ENCODE measurements at regions not wholly inside any gene's neighbourhood (a gene's known extent, or its start where the extent isn't known, plus 50 kb on each side); places are given as distances from the start of the nearest gene placed in this dataset.
A peak's percentile ranks its signal among the peaks of the same experiment; 100 is the strongest.

- intact Hi-C loops (cut with micrococcal nuclease): no loop called here
- POLR2A ChIA-PET: no interaction called here
- no peaks in the 10 kb centered on the region for H4K20me1 ChIP-seq (ENCODE audit: insufficient read depth)
- no peaks in the 10 kb centered on the region for H3K27me3 ChIP-seq (ENCODE audit: insufficient read depth, low read length)
- TF ChIP-seq RAD21 (IDR thresholded peaks at IDR 0.05; ENCODE audit: low read depth) (no peak), ELF1 (IDR thresholded peaks at IDR 0.05; ENCODE audit: borderline replicate concordance, low read depth) (no peak), TCF7L2 (IDR thresholded peaks at IDR 0.05; ENCODE audit: borderline replicate concordance, extremely low read depth, insufficient read depth, insufficient read length) (peak; percentile 93), JUND (IDR thresholded peaks at IDR 0.05) (peak; percentile 45; the same call in 1 of the 2 replicates), FOSL1 (IDR thresholded peaks at IDR 0.05; ENCODE audit: low read depth) (peak; percentile 26; the same call in 1 of the 2 replicates), SP1 (IDR thresholded peaks at IDR 0.05; ENCODE audit: low read depth) (peak; percentile 20; the same call in 1 of the 2 replicates), POLR2AphosphoS5 (IDR thresholded peaks at IDR 0.05; ENCODE audit: low read depth, low read length) (no peak)
- BruUV-seq (replicated peaks): no TSS peak
- ATAC-seq (peak; percentile 88), DNase-seq (ENCODE audit: low read depth, low spot score) (peak; percentile 62)
- H3K4me1 ChIP-seq (ENCODE audit: control insufficient read depth in 1 of 2, insufficient read depth in 2 of 2, low read length in 2 of 2): peaks cover 5 to 11% of the 10 kb centered on the region in 2 experiments; a peak in 3 of 4 replicates
- no peak overlapping the region for H3K4me3 ChIP-seq (replicated peaks in 1 of 2; ENCODE audit: low read depth in 1 of 2, low read length in 2 of 2)
- no peaks in the 10 kb centered on the region for H3K79me2 ChIP-seq (ENCODE audit: insufficient read depth, low read length)
- RAD21 ChIA-PET (ENCODE audit: low non-redundant PET in 1 of 2, low total read pairs in 2 of 2, uncharacterized antibody in 2 of 2, unreplicated experiment in 2 of 2): no interaction called here
- no peak overlapping the region for H3K27ac ChIP-seq (ENCODE audit: low read depth, low read length)
- peak overlapping the region; percentile 28 for H3K4me2 ChIP-seq (ENCODE audit: low read length)
- no peaks in the 10 kb centered on the region for H3K36me3 ChIP-seq (ENCODE audit: control insufficient read depth in 1 of 2, insufficient read depth in 2 of 2, low read length in 2 of 2)
- H3K9me2 ChIP-seq (ENCODE audit: insufficient read depth): no peaks in the 10 kb centered on the region
- CTCF ChIA-PET: no interaction called here
- peak overlapping the region; percentile 19 for H2AFZ ChIP-seq (ENCODE audit: low read depth, low read length, poor library complexity, severe bottlenecking)
- H3K9me3 ChIP-seq (ENCODE audit: control insufficient read depth in 1 of 2, insufficient read depth in 1 of 2, low read depth in 1 of 2, low read length in 2 of 2): no peaks in the 10 kb centered on the region
- no peak overlapping the region for H3K9ac ChIP-seq (ENCODE audit: low read length)
Observed at GRCh38 chr13:85313761-85314503, 485.3 kb downstream of the SLITRK6 start.

GRCh38 chr13:85312071-85312470 is 487.1 kb downstream of the SLITRK6 start:
- no peaks in the 10 kb centered on the region for H3K9me3 ChIP-seq (ENCODE audit: control insufficient read depth in 1 of 2, insufficient read depth in 1 of 2, low read depth in 1 of 2, low read length in 2 of 2)
- no peak overlapping the region for H2AFZ ChIP-seq (ENCODE audit: low read depth, low read length, poor library complexity, severe bottlenecking)
- no peak overlapping the region for H3K4me3 ChIP-seq (replicated peaks in 1 of 2; ENCODE audit: low read depth in 1 of 2, low read length in 2 of 2)
- no TSS peak for BruUV-seq (replicated peaks)
- peaks cover 5 to 11% of the 10 kb centered on the region in 2 experiments; a peak in 3 of 4 replicates for H3K4me1 ChIP-seq (ENCODE audit: control insufficient read depth in 1 of 2, insufficient read depth in 2 of 2, low read length in 2 of 2)
- ATAC-seq: no peak
- no peak for DNase-seq (ENCODE audit: low read depth, low spot score)
- H4K20me1 ChIP-seq (ENCODE audit: insufficient read depth): no peaks in the 10 kb centered on the region
- no peaks in the 10 kb centered on the region for H3K79me2 ChIP-seq (ENCODE audit: insufficient read depth, low read length)
- H3K4me2 ChIP-seq (ENCODE audit: low read length): no peak overlapping the region
- H3K36me3 ChIP-seq (ENCODE audit: control insufficient read depth in 1 of 2, insufficient read depth in 2 of 2, low read length in 2 of 2): no peaks in the 10 kb centered on the region
- ChIA-PET RAD21 (ENCODE audit: low non-redundant PET in 1 of 2, low total read pairs in 2 of 2, uncharacterized antibody in 2 of 2, unreplicated experiment in 2 of 2) (no interaction called here), CTCF (no interaction called here), POLR2A (no interaction called here)
- H3K9me2 ChIP-seq (ENCODE audit: insufficient read depth): no peaks in the 10 kb centered on the region
- no peak overlapping the region for H3K27ac ChIP-seq (ENCODE audit: low read depth, low read length)
- no peak overlapping the region for H3K9ac ChIP-seq (ENCODE audit: low read length)
- no peaks in the 10 kb centered on the region for H3K27me3 ChIP-seq (ENCODE audit: insufficient read depth, low read length)
- intact Hi-C loops (cut with micrococcal nuclease): no loop called here
- no peak for TF ChIP-seq SRF (IDR thresholded peaks at IDR 0.05; ENCODE audit: low read depth)
- no peak for TF ChIP-seq YY1 (IDR thresholded peaks at IDR 0.05; ENCODE audit: extremely low read depth, insufficient replicate concordance, low read depth, low read length)
- no peak for TF ChIP-seq CEBPB (IDR thresholded peaks at IDR 0.05; ENCODE audit: low read depth)
- no peak for TF ChIP-seq RAD21 (IDR thresholded peaks at IDR 0.05; ENCODE audit: low read depth)
- no peak for TF ChIP-seq ZBTB33 (IDR thresholded peaks at IDR 0.05; ENCODE audit: extremely low read depth, insufficient replicate concordance, low read length)
- no peak for TF ChIP-seq SIN3A (IDR thresholded peaks at IDR 0.05; ENCODE audit: low read depth)
- no peak for TF ChIP-seq REST (IDR thresholded peaks at IDR 0.05; ENCODE audit: low read depth)
- TF ChIP-seq JUND (IDR thresholded peaks at IDR 0.05): no peak
- TF ChIP-seq POLR2A (IDR thresholded peaks at IDR 0.05; ENCODE audit: borderline replicate concordance, extremely low read depth, insufficient read depth, insufficient read length): no peak
- no peak for TF ChIP-seq CBX3 (IDR thresholded peaks at IDR 0.05; ENCODE audit: low read depth)
- TF ChIP-seq EZH2 (IDR thresholded peaks at IDR 0.05): no peak

All from HCT116 (cell line).